GM19452 (cell line): ENCODE measurements at regions not wholly inside any gene's neighbourhood (a gene's known extent, or its start where the extent isn't known, plus 50 kb on each side); places are given as distances from the start of the nearest gene placed in this dataset.

ENCODE experiments used
- ATAC-seq: cut with Tn5 transposase; IDR thresholded peaks from one replicate; pipeline ENCODE4 v1.9.1; 2021; ENCODE audit not compliant: unreplicated experiment

- ATAC-seq: no peak
Observed at GRCh38 chr16:73713778-73714495, 582.7 kb upstream of the PSMD7 start.

DNA sequence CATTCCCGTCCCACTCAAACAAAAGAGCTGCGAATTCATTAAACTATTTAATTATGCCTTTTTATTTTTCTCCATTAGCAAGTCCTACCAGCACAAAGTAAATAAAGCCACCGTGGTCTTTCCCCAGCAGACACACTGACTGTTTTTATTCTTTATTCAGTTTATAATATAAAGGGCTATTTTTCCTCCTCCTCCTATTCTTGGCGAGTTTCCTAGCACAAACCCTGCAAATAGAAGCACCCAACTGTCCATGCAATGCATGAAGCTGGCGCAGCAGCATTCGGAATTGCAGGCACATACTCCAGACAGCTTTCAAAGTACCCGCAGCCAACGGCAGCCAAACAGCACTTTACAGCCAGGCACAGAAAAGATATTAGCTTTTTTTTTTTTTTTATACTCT lies 583.4 kb upstream of the PSMD7 start:
- no peak for ATAC-seq

DNA sequence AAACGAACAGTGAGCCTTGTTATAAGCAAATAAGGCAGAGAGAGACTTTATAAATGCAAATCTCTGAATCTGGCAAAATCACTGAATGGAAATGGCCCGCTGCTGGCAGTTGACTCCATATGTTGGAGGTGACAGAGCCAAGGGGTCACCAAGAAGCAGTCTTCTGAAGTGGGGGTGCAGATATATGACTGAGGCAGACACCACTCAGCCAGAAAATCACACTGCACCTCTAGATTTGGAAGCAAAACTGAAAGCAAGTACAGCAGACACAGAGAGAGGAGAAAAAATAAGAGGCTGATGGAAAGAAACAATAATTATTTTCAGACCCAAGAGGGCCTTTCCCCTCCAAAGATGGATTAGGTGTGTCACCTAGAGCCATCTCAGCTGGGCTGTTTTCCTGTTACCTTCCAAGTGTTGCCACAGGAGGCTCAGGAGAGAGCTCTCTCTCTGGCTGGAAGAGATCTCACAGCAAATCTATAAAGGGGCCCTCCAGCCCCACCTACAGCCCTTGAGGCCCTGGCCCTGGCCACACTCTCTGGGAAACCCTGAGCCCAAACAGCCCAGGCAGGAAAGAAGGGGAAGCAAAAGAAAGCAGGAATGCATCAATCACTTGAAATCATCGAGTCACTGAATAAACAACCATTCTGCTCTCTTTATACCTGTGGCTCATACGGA lies 585.1 kb upstream of the PSMD7 start:
- no peak for ATAC-seq

DNA sequence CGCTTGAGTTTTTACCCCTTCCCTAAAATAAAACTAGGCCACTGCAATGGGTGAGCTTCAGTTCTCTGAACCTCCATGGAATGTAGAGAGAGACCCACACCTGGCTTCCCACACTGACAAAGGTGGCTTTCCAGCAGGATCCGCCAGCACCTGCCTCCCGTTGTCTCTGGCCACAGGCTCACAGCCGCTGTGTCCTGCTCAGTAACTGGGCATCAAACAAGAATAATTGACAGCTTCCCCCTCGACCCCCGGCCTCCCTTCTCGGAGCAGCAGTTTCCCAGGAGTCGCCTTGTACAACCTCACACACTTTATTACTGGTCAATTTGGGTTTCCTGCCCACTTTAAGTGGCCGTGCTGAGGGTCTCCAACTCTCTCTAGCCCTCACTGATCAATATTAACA lies 586.1 kb upstream of the PSMD7 start:
- no peak for ATAC-seq

GRCh38 chr16:73707863-73708262 lies 588.8 kb upstream of the PSMD7 start:
- no peak for ATAC-seq

GRCh38 chr16:73703891-73704290 lies 592.7 kb upstream of the PSMD7 start:
- no peak for ATAC-seq

DNA sequence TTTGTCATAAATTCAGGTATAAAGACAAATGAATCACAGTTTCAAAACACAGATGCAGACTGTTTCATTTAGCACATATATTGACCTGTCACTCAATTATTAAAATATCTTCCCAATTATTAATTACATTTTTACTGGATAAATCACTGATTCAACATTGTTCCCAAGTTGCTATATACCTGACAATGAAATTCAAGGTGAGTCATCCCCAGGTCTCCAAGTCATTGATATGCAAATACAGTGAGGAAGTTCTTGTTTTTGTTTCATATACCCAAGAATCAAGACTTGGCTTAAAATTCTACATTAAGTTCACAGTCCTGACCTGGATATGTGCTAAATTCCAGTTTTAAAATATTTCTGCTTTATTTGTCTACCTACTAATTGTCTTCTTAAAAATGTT lies 599.3 kb upstream of the PSMD7 start:
- ATAC-seq: no peak

DNA sequence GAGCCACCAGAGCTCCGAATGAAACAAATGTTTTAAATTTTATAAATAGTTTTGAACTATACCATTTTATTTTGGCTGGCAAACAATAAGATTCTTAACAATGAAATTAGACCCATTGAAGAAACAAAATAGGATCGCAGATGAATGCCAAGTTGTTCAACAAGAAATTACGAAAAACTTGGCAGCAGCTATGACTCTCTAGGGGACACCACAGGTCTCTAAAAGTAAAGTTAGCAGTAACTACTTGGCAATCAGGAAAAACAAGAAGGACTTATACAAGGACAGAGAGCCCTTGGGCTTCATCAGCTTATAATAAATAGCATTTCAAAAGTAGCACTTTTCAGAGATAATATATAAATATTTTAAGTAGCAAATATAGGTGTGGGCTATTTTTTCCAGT lies 603.8 kb upstream of the PSMD7 start:
- ATAC-seq: no peak

GRCh38 chr16:73683804-73684203 lies 612.8 kb upstream of the PSMD7 start:
- ATAC-seq: no peak

GRCh38 chr16:73672135-73672534 lies 624.2 kb upstream of the ZFHX3 start:
- ATAC-seq: no peak

DNA sequence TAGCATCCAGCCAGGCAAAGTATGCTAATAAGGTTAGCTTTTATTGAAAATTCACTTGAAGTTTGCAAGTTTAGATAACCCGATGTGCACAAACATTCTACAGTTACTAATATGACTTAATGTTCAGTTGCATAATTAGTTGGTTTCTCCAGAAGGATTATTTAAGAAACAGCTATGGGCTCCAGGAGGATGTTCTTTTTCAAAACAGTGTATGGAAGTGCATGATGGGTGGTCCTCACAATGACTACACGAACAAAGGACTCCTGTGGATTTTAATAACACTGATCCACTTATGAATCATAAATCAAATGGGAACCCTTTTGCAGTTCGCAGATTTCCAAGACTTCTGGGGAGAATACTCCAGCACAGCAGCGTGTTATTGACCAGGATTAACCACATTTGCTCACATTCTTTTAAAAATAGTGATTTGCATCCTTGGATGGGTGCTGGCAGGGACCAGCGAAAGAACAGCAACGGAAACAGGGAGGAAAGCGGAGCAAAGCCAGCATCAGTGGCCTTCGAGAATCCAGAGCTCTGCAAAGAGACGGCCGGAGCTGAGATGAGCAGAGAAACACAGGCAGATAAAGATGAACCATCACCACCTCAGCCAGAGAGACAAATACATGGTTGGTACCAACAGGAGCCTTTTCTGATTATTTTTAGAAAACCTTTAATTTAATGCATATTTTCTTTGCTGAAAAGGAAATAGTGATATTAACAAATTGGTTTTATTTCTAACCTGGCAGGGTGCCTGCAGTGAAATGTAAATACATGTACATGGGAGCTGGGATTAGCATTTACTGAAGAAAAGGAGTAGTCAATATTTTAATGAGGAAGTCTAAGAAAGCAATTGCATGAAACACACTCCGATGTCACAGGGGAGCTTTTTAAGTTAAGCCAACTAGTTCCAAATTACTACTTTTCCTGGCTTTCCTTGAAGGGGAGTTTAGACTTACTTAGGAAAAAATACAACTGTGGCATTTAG lies 623.2 kb upstream of the ZFHX3 start:
- no peak for ATAC-seq

DNA sequence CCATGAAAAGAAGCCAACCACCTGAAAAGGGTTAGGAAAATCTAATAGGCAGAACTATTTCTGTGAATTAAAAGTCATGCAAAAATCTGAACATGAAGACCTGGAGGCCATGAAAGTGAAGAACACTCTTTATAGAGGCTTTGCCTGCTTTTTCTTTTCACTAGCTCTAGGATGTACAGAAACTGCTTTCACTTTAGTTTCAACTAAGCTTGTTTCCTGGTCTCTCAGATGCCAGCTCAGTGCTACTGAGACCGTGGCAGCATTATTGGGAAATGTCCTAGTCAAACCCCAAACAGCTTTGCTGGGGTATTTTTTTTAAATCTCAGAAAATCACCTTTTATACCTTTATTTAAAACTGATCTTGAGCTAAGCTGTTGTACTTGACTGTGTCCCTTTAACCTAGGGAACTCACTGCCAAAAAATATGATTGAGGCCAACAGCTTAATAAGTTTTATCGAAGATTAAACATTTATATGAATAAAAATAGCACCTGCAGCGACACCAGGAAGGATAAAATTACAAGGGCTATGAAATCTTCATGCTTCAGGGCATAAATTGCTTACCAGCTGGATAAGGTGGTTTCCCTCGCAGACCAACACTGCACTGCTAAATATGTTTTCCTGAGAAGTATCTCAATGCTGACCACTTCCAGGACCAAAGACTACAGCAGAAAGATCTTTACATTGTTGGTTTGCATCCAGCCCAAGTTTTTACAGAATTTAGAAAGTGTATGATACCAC lies 621.8 kb upstream of the ZFHX3 start:
- no peak for ATAC-seq

DNA sequence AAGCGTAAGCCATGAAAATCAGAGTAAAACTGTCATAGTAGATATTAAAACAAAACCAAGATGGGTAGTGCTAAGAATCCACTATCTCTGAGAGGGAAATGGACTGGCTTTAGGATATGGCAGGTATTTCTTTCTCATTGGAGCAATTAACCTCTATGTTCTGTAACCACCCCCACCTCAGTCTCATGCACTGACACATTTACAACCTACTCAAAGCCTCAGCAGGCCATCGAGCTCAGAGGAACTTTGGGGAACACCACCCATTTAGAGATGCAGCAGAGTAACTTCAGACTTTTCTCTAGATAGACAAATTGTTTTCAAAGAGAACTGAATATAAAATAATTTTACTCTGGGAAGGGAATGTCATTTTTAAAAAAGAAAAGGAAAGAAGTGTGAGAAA lies 615.8 kb upstream of the ZFHX3 start:
- no peak for ATAC-seq

GRCh38 chr16:73636196-73636595 lies 588.3 kb upstream of the ZFHX3 start:
- ATAC-seq: no peak

DNA sequence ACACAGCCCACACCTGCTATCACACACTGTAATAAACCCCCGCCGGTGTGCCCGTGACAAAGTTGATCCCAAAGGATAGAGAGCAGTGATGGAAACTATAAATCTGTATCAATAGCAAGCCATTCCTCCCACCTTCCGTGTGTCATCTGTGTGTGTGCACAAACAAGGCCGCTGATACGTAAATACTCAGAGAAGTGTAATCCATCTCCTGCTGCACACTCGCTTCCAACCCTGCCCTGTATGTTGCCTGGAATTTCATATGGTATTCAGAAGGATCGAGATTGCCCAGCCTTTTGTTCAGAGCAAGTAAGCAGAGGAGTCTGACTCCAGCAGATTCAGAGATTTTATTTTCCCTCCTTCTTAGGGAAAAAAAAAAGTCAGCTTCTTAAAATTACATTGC lies 581.1 kb upstream of the ZFHX3 start:
- ATAC-seq: no peak

- no peak for ATAC-seq
Observed at GRCh38 chr16:73617738-73618137, 569.8 kb upstream of the ZFHX3 start.

DNA sequence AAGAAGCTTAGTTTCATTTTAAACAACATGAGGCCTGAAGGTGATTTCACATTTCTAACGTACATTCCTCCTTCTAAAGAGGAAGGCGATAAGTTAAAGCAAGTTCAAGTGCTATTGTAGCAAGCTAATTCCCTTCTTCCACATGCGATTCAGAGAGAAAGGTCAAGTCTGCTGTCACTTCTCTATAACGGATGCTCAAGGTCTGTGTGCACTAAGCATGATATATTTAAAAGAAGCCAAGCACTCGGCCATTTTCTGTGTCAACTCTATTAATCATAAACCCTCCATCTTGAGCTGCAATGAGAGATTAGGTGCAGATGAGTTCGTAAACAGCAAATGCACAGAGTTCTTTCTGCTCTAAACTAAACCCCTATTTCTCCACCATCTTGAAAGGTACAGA lies 568.8 kb upstream of the ZFHX3 start:
- ATAC-seq: no peak

- no peak for ATAC-seq
Observed at GRCh38 chr16:73616166-73616753, 568.3 kb upstream of the ZFHX3 start.

- no peak for ATAC-seq
Observed at GRCh38 chr16:73615071-73615940, 567.4 kb upstream of the ZFHX3 start.

- no peak for ATAC-seq
Observed at GRCh38 chr16:73614131-73614530, 566.2 kb upstream of the ZFHX3 start.
